ENCODE measurements at regions not wholly inside any gene's neighbourhood (a gene's known extent, or its start where the extent isn't known, plus 50 kb on each side); places are given as distances from the start of the nearest gene placed in this dataset.

- TF ChIP-seq SP1 (IDR thresholded peaks at IDR 0.05) (no peak), TARDBP (IDR thresholded peaks at IDR 0.05) (no peak), FOXA1 (IDR thresholded peaks at IDR 0.05) (no peak), ELF4 (IDR thresholded peaks at IDR 0.05) (no peak), CTBP1 (IDR thresholded peaks at IDR 0.05; ENCODE audit: borderline replicate concordance) (no peak), FOXK2 (IDR thresholded peaks at IDR 0.05) (no peak), PKNOX1 (IDR thresholded peaks at IDR 0.05) (no peak), SUZ12 (IDR thresholded peaks at IDR 0.05) (no peak), BHLHE40 (IDR thresholded peaks at IDR 0.05; ENCODE audit: borderline replicate concordance) (no peak), HDGF (IDR thresholded peaks at IDR 0.05; ENCODE audit: borderline replicate concordance) (no peak), FOXM1 (IDR thresholded peaks at IDR 0.05; ENCODE audit: borderline replicate concordance) (no peak), L3MBTL2 (conservative IDR thresholded peaks at IDR 0.05) (no peak)
Observed at GRCh38 chr13:60969656-60970055, 446.0 kb downstream of the PCDH20 start.
